GM12891 (cell line): ENCODE measurements at regions not wholly inside any gene's neighbourhood (a gene's known extent, or its start where the extent isn't known, plus 50 kb on each side); places are given as distances from the start of the nearest gene placed in this dataset.

Experiments
- PAX5 ChIP-seq: IDR thresholded peaks from 2 replicates; pipeline ENCODE4 v1.6.1; 2011; ENCODE audit warnings: low read length, moderate library complexity, mild to moderate bottlenecking; ENCODE audit not compliant: insufficient read depth, severe bottlenecking
- POLR2A ChIP-seq: IDR thresholded peaks from 2 replicates; pipeline ENCODE4 v1.6.1; 2011; ENCODE audit warnings: low read depth, low read length, control low read depth

DNA sequence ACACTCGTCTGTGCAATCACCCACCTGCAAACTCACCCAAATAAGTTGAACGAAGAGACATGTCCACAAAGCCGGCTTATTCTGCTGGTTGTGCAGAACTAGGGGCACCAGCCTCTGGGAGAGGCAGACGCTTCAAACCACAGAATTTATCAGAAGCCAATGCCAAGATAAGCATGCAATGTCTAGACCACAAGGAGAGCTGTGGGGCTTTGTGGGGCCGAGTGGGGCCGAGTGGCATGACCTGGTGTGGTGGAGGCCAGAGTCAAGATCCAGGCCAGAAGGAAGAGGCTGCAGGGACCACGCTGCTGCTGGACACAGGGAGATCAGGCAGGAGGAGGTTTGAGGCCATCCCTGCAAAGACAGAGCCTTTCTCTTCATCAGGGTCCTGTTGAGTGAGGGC lies 259.0 kb downstream of the IRX2 start:
- no peak for TF ChIP-seq PAX5
- TF ChIP-seq POLR2A: no peak
